ENCODE measurements at regions not wholly inside any gene's neighbourhood (a gene's known extent, or its start where the extent isn't known, plus 50 kb on each side); places are given as distances from the start of the nearest gene placed in this dataset.

DNA sequence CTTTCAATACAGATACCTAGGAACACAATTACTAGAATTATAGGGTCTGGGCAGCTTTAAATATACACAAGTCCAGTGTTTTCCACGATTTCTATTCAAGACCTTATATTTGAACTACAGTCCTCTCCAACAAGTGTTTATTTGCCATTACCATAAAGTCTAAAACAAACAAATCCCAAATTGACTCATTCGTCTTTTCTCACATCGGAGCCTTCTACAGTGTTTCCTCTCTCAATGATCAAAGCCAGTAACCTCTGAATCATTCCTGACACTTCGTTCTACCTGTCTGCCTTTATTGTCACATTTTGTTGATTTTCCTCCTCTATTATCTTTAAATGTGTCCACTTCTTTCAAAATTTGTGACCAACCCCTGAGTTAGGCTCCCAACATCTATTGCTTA, 1356.5 kb upstream of the SLC10A2 start:
- DNase-seq = no peak
- H3K4me3 ChIP-seq (ENCODE audit: low read length in 2 of 2) = no peak overlapping the region
- H3K36me3 ChIP-seq (ENCODE audit: control insufficient read depth in 1 of 2, insufficient read depth in 2 of 2, low read length in 1 of 2) = no peaks in the 10 kb centered on the region
- WGBS, 2 donors = 71 to 73% methylated on average over 4 of the region's 4 CpGs
- H3K27me3 ChIP-seq (ENCODE audit: control insufficient read depth in 1 of 2, insufficient read depth in 2 of 2, low read length in 1 of 2) = no peaks in the 10 kb centered on the region
- H3K27ac ChIP-seq (ENCODE audit: low read depth in 1 of 2, low read length in 2 of 2) = no peak overlapping the region
- H3K4me1 ChIP-seq (ENCODE audit: control insufficient read depth in 1 of 2, insufficient read depth in 2 of 2, low read length in 2 of 2) = no peaks in the 10 kb centered on the region
- ATAC-seq (ENCODE audit: low FRiP score) = no peak
- H3K9me3 ChIP-seq (ENCODE audit: control insufficient read depth, low read length) = no peaks in the 10 kb centered on the region
- intact Hi-C loops (cut with DNase I) = no loop called here

DNA sequence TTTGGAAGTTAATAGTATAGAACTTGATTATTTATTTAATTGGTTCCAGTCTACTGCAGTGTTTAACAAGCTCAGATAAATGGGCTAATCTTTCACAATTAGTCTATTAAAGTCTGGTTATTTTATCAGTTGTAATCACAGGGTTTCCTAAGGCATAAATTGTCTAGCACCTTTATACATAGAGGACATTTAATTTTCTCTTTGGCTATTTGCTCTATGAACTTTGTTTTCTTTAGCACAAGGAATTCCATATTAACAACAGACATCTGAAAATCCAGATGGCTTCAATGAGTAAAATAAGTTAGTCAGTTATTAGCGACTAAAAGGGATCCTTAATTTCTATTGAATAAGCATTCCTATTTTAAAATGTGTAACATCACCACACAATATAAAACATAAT, 1350.8 kb upstream of the SLC10A2 start:
- H3K36me3 ChIP-seq (ENCODE audit: control insufficient read depth in 1 of 2, insufficient read depth in 2 of 2, low read length in 1 of 2) = no peaks in the 10 kb centered on the region
- ATAC-seq (ENCODE audit: low FRiP score) (no peak), DNase-seq (no peak)
- H3K27ac ChIP-seq (ENCODE audit: low read depth in 1 of 2, low read length in 2 of 2) = no peak overlapping the region
- 69 to 80% methylated on average over 1 of the region's 1 CpG for WGBS, 2 donors
- intact Hi-C loops (cut with DNase I) = no loop called here
- H3K4me3 ChIP-seq (ENCODE audit: low read length in 2 of 2) = no peak overlapping the region
- no peaks in the 10 kb centered on the region for H3K9me3 ChIP-seq (ENCODE audit: control insufficient read depth, low read length)
- no peaks in the 10 kb centered on the region for H3K4me1 ChIP-seq (ENCODE audit: control insufficient read depth in 1 of 2, insufficient read depth in 2 of 2, low read length in 2 of 2)
- H3K27me3 ChIP-seq (ENCODE audit: control insufficient read depth in 1 of 2, insufficient read depth in 2 of 2, low read length in 1 of 2) = no peaks in the 10 kb centered on the region

- H3K36me3 ChIP-seq (ENCODE audit: control insufficient read depth in 1 of 2, insufficient read depth in 2 of 2, low read length in 1 of 2) = no peaks in the 10 kb centered on the region
- intact Hi-C loops (cut with DNase I) = no loop called here
- no peak overlapping the region for H3K4me3 ChIP-seq (ENCODE audit: low read length in 2 of 2)
- 35 to 40% methylated on average over 4 of the region's 4 CpGs for WGBS, 2 donors
- no peaks in the 10 kb centered on the region for H3K27me3 ChIP-seq (ENCODE audit: control insufficient read depth in 1 of 2, insufficient read depth in 2 of 2, low read length in 1 of 2)
- no peak overlapping the region for H3K27ac ChIP-seq (ENCODE audit: low read depth in 1 of 2, low read length in 2 of 2)
- ATAC-seq (ENCODE audit: low FRiP score) = no peak
- H3K9me3 ChIP-seq (ENCODE audit: control insufficient read depth, low read length) = no peaks in the 10 kb centered on the region
- no peak for DNase-seq
- H3K4me1 ChIP-seq (ENCODE audit: control insufficient read depth in 1 of 2, insufficient read depth in 2 of 2, low read length in 2 of 2) = no peaks in the 10 kb centered on the region
Observed at GRCh38 chr13:104414771-104415170, 1348.6 kb upstream of the SLC10A2 start.

DNA sequence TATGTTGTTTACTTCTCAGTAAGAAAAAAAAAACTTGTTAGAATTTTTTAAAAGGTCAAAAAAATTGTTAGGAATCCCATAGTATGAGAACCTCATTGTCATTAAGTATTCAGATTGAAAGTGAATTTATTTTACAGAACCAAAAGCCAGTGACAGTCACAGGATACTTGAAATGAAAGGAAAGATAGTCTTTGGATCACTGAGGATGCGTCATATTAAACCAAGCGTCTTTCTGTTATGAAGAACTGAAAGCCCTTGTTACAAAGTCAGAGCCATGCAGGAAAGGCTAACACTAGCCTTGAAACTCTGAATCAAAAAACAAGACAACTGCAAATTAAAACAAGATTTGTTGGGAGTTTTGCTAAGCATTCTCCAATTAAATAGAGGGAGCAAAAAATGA, 1348.0 kb upstream of the SLC10A2 start:
- no peaks in the 10 kb centered on the region for H3K36me3 ChIP-seq (ENCODE audit: control insufficient read depth in 1 of 2, insufficient read depth in 2 of 2, low read length in 1 of 2)
- WGBS, 2 donors = 93 to 96% methylated on average over 2 of the region's 2 CpGs
- intact Hi-C loops (cut with DNase I) = no loop called here
- no peak for DNase-seq
- no peak overlapping the region for H3K4me3 ChIP-seq (ENCODE audit: low read length in 2 of 2)
- no peak for ATAC-seq (ENCODE audit: low FRiP score)
- H3K4me1 ChIP-seq (ENCODE audit: control insufficient read depth in 1 of 2, insufficient read depth in 2 of 2, low read length in 2 of 2) = no peaks in the 10 kb centered on the region
- no peaks in the 10 kb centered on the region for H3K27me3 ChIP-seq (ENCODE audit: control insufficient read depth in 1 of 2, insufficient read depth in 2 of 2, low read length in 1 of 2)
- H3K9me3 ChIP-seq (ENCODE audit: control insufficient read depth, low read length) = no peaks in the 10 kb centered on the region
- no peak overlapping the region for H3K27ac ChIP-seq (ENCODE audit: low read depth in 1 of 2, low read length in 2 of 2)

GRCh38 chr13:104411141-104411765, 1345.0 kb upstream of the SLC10A2 start:
- Histone ChIP-seq H3K4me3 (ENCODE audit: low read length in 2 of 2) (no peak overlapping the region), H3K27me3 (ENCODE audit: control insufficient read depth in 1 of 2, insufficient read depth in 2 of 2, low read length in 1 of 2) (no peaks in the 10 kb centered on the region), H3K4me1 (ENCODE audit: control insufficient read depth in 1 of 2, insufficient read depth in 2 of 2, low read length in 2 of 2) (no peaks in the 10 kb centered on the region), H3K9me3 (ENCODE audit: control insufficient read depth, low read length) (no peaks in the 10 kb centered on the region), H3K27ac (ENCODE audit: low read depth in 1 of 2, low read length in 2 of 2) (no peak overlapping the region), H3K36me3 (ENCODE audit: control insufficient read depth in 1 of 2, insufficient read depth in 2 of 2, low read length in 1 of 2) (no peaks in the 10 kb centered on the region)
- intact Hi-C loops (cut with DNase I) = no loop called here
- ATAC-seq (ENCODE audit: low FRiP score) (no peak), DNase-seq (no peak)
- 78 to 80% methylated on average over 5 of the region's 5 CpGs for WGBS, 2 donors

GRCh38 chr13:104408733-104409132, 1342.5 kb upstream of the SLC10A2 start:
- Histone ChIP-seq H3K36me3 (ENCODE audit: control insufficient read depth in 1 of 2, insufficient read depth in 2 of 2, low read length in 1 of 2) (no peaks in the 10 kb centered on the region), H3K4me3 (ENCODE audit: low read length in 2 of 2) (no peak overlapping the region), H3K4me1 (ENCODE audit: control insufficient read depth in 1 of 2, insufficient read depth in 2 of 2, low read length in 2 of 2) (no peaks in the 10 kb centered on the region), H3K27me3 (ENCODE audit: control insufficient read depth in 1 of 2, insufficient read depth in 2 of 2, low read length in 1 of 2) (no peaks in the 10 kb centered on the region), H3K27ac (ENCODE audit: low read depth in 1 of 2, low read length in 2 of 2) (no peak overlapping the region), H3K9me3 (ENCODE audit: control insufficient read depth, low read length) (no peaks in the 10 kb centered on the region)
- 69 to 80% methylated on average over 1 of the region's 1 CpG for WGBS, 2 donors
- ATAC-seq (ENCODE audit: low FRiP score) (no peak), DNase-seq (no peak)
- intact Hi-C loops (cut with DNase I) = no loop called here

DNA sequence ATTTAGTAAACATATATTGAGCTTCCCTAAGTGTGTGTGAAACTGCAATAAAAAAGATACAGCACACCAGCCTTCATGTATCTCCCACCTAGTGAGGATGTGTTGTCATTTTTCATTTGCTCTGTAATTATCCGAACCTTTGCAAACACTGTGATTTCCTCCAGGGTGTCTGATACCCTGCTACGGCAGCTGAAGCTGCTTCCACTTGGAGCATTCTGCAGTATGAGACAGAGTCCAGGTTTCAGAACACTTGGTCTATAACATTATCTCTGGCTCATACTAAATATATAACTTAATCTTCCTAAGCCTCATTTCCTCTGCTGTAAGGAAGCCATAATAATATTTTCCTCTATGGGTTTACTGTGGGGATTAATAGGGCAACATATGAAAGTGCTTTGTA, 1338.1 kb upstream of the SLC10A2 start:
- Histone ChIP-seq H3K36me3 (ENCODE audit: control insufficient read depth in 1 of 2, insufficient read depth in 2 of 2, low read length in 1 of 2) (no peaks in the 10 kb centered on the region), H3K4me1 (ENCODE audit: control insufficient read depth in 1 of 2, insufficient read depth in 2 of 2, low read length in 2 of 2) (no peaks in the 10 kb centered on the region), H3K4me3 (ENCODE audit: low read length in 2 of 2) (no peak overlapping the region), H3K27ac (ENCODE audit: low read depth in 1 of 2, low read length in 2 of 2) (no peak overlapping the region), H3K27me3 (ENCODE audit: control insufficient read depth in 1 of 2, insufficient read depth in 2 of 2, low read length in 1 of 2) (no peaks in the 10 kb centered on the region), H3K9me3 (ENCODE audit: control insufficient read depth, low read length) (no peaks in the 10 kb centered on the region)
- ATAC-seq (ENCODE audit: low FRiP score) (no peak), DNase-seq (no peak)
- 60 to 63% methylated on average over 2 of the region's 2 CpGs for WGBS, 2 donors
- intact Hi-C loops (cut with DNase I) = no loop called here

GRCh38 chr13:104389691-104390090, 1323.5 kb upstream of the SLC10A2 start:
- H3K27me3 ChIP-seq (ENCODE audit: control insufficient read depth in 1 of 2, insufficient read depth in 2 of 2, low read length in 1 of 2) = no peaks in the 10 kb centered on the region
- H3K27ac ChIP-seq (ENCODE audit: low read depth in 1 of 2, low read length in 2 of 2) = no peak overlapping the region
- ATAC-seq (ENCODE audit: low FRiP score) (no peak), DNase-seq (no peak)
- 17 to 35% methylated on average over 2 of the region's 2 CpGs for WGBS, 2 donors
- H3K9me3 ChIP-seq (ENCODE audit: control insufficient read depth, low read length) = no peaks in the 10 kb centered on the region
- H3K4me1 ChIP-seq (ENCODE audit: control insufficient read depth in 1 of 2, insufficient read depth in 2 of 2, low read length in 2 of 2) = no peaks in the 10 kb centered on the region
- intact Hi-C loops (cut with DNase I) = no loop called here
- no peaks in the 10 kb centered on the region for H3K36me3 ChIP-seq (ENCODE audit: control insufficient read depth in 1 of 2, insufficient read depth in 2 of 2, low read length in 1 of 2)
- H3K4me3 ChIP-seq (ENCODE audit: low read length in 2 of 2) = no peak overlapping the region

GRCh38 chr13:104387510-104387909, 1321.3 kb upstream of the SLC10A2 start:
- ATAC-seq (ENCODE audit: low FRiP score) (no peak), DNase-seq (no peak)
- Histone ChIP-seq H3K9me3 (ENCODE audit: control insufficient read depth, low read length) (no peaks in the 10 kb centered on the region), H3K4me1 (ENCODE audit: control insufficient read depth in 1 of 2, insufficient read depth in 2 of 2, low read length in 2 of 2) (no peaks in the 10 kb centered on the region), H3K4me3 (ENCODE audit: low read length in 2 of 2) (no peak overlapping the region), H3K27ac (ENCODE audit: low read depth in 1 of 2, low read length in 2 of 2) (no peak overlapping the region), H3K36me3 (ENCODE audit: control insufficient read depth in 1 of 2, insufficient read depth in 2 of 2, low read length in 1 of 2) (no peaks in the 10 kb centered on the region), H3K27me3 (ENCODE audit: control insufficient read depth in 1 of 2, insufficient read depth in 2 of 2, low read length in 1 of 2) (no peaks in the 10 kb centered on the region)
- intact Hi-C loops (cut with DNase I) = no loop called here
- 61 to 64% methylated on average over 3 of the region's 3 CpGs for WGBS, 2 donors

Data from aorta (tissue), 5 donors.